H9 (cell line): ENCODE measurements at regions not wholly inside any gene's neighbourhood (a gene's known extent, or its start where the extent isn't known, plus 50 kb on each side); places are given as distances from the start of the nearest gene placed in this dataset.

Experiments used
- DNase-seq: peaks from one replicate; pipeline ENCODE4 v3.0.0-alpha.2; 2017
- H2AFZ ChIP-seq: one replicate; pipeline ENCODE4 v1.6.1; 2013; ENCODE audit warnings: mild to moderate bottlenecking, low read length, control low read depth, moderate library complexity
- H2AK5ac ChIP-seq: 2 replicates; pipeline ENCODE4 v1.6.1; 2013; ENCODE audit warnings: low read length, control low read depth, mixed read lengths; ENCODE audit not compliant: insufficient read length
- H2BK120ac ChIP-seq: one replicate; pipeline ENCODE4 v1.6.1; 2013; ENCODE audit warnings: low read depth, mild to moderate bottlenecking, low read length, control low read depth, inconsistent platforms; ENCODE audit not compliant: poor library complexity, severe bottlenecking
- H2BK12ac ChIP-seq: 2 replicates; pipeline ENCODE4 v1.6.1; 2013; ENCODE audit warnings: low read length, control low read depth, mixed read lengths, low read depth; ENCODE audit not compliant: insufficient read length
- H2BK15ac ChIP-seq: 2 replicates; pipeline ENCODE4 v1.6.1; 2013; ENCODE audit warnings: low read depth, low read length, control low read depth
- H2BK20ac ChIP-seq: one replicate; pipeline ENCODE4 v1.6.1; 2013; ENCODE audit warnings: low read depth, mild to moderate bottlenecking, low read length, control low read depth, inconsistent platforms; ENCODE audit not compliant: poor library complexity, severe bottlenecking
- H2BK5ac ChIP-seq: 2 replicates; pipeline ENCODE4 v1.6.1; 2013; ENCODE audit warnings: low read length, control low read depth, mixed read lengths; ENCODE audit not compliant: insufficient read length
- H3K14ac ChIP-seq: 2 replicates; pipeline ENCODE4 v1.6.1; 2013; ENCODE audit warnings: low read length, control low read depth; ENCODE audit not compliant: insufficient read depth
- H3K18ac ChIP-seq: 2 replicates; pipeline ENCODE4 v1.6.1; 2013; ENCODE audit warnings: low read depth, mild to moderate bottlenecking, mixed read lengths, low read length, control low read depth; ENCODE audit not compliant: insufficient read length
- H3K23ac ChIP-seq: 2 replicates; pipeline ENCODE4 v1.6.1; 2013; ENCODE audit warnings: low read length, control low read depth, mixed read lengths, low read depth; ENCODE audit not compliant: insufficient read length
- H3K23me2 ChIP-seq: 2 replicates; pipeline ENCODE4 v1.6.1; 2013; ENCODE audit warnings: low read depth, mild to moderate bottlenecking, mixed read lengths, low read length, control low read depth; ENCODE audit not compliant: insufficient read length, poor library complexity, severe bottlenecking
- H3K27ac ChIP-seq: 2 replicates; pipeline ENCODE4 v1.5.1; 2013; ENCODE audit warnings: low read length, control low read depth, mixed read lengths, low read depth; ENCODE audit not compliant: insufficient read length
- H3K27me3 ChIP-seq: 2 replicates; pipeline ENCODE4 v1.6.1; 2013; ENCODE audit warnings: low read length, control low read depth, inconsistent platforms; ENCODE audit not compliant: insufficient read depth
- H3K4ac ChIP-seq: 2 replicates; pipeline ENCODE4 v1.6.1; 2013; ENCODE audit warnings: low read depth, mild to moderate bottlenecking, control low read depth, inconsistent platforms, low read length, moderate library complexity
- H3K4me1 ChIP-seq: 2 replicates; pipeline ENCODE4 v1.6.1; 2013; ENCODE audit warnings: low read length, control low read depth, inconsistent platforms; ENCODE audit not compliant: insufficient read depth
- H3K4me2 ChIP-seq: 2 replicates; pipeline ENCODE4 v1.6.1; 2013; ENCODE audit warnings: low read length, control low read depth, mixed read lengths; ENCODE audit not compliant: insufficient read length, insufficient read depth
- H3K56ac ChIP-seq: 2 replicates; pipeline ENCODE4 v1.6.1; 2013; ENCODE audit warnings: low read depth, mild to moderate bottlenecking, mixed read lengths, low read length, control low read depth; ENCODE audit not compliant: insufficient read length
- H3K79me1 ChIP-seq: 2 replicates; pipeline ENCODE4 v1.6.1; 2013; ENCODE audit warnings: low read depth, mild to moderate bottlenecking, moderate library complexity, low read length, control low read depth, inconsistent platforms; ENCODE audit not compliant: insufficient read depth, poor library complexity, severe bottlenecking
- H3K79me2 ChIP-seq: 2 replicates; pipeline ENCODE4 v1.6.1; 2013; ENCODE audit warnings: low read length, control low read depth, inconsistent platforms; ENCODE audit not compliant: insufficient read depth
- H3K9ac ChIP-seq: 2 replicates; pipeline ENCODE4 v1.6.1; 2013; ENCODE audit warnings: low read length, control low read depth, mixed read lengths; ENCODE audit not compliant: insufficient read length; ENCODE audit errors: extremely low read depth
- H3K9me3 ChIP-seq: one replicate; pipeline ENCODE4 v1.6.1; 2013; ENCODE audit warnings: low read depth, low read length, inconsistent platforms; ENCODE audit not compliant: control insufficient read depth
- H3T11ph ChIP-seq: one replicate; pipeline ENCODE4 v1.6.1; 2013; ENCODE audit warnings: mild to moderate bottlenecking, low read length, control low read depth, inconsistent platforms
- H4K20me1 ChIP-seq: one replicate; pipeline ENCODE4 v1.6.1; 2013; ENCODE audit not compliant: control insufficient read depth, insufficient read length, insufficient read depth
- H4K5ac ChIP-seq: 2 replicates; pipeline ENCODE4 v1.6.1; 2013; ENCODE audit warnings: low read depth, mild to moderate bottlenecking, mixed read lengths, low read length, control low read depth; ENCODE audit not compliant: insufficient read length
- H4K8ac ChIP-seq: replicated peaks from 2 replicates; pipeline ENCODE4 v1.6.1; 2013; ENCODE audit warnings: low read length, control low read depth, mixed read lengths, low read depth; ENCODE audit not compliant: insufficient read length
- H4K91ac ChIP-seq: 2 replicates; pipeline ENCODE4 v1.6.1; 2013; ENCODE audit warnings: low read depth, mild to moderate bottlenecking, moderate library complexity, mixed read lengths, low read length, control low read depth; ENCODE audit not compliant: insufficient read length
- H3K27ac Mint-ChIP-seq, 3 experiments: 2 replicates in 2 of 3; 3 replicates in 1 of 3; pipeline ENCODE4 v1.8.0; 2020 to 2021; ENCODE audit warnings: mixed read lengths in 3 of 3, mild to moderate bottlenecking in 1 of 3, moderate library complexity in 1 of 3
- H3K27me3 Mint-ChIP-seq: 2 replicates; pipeline ENCODE4 v1.8.0; 2021; ENCODE audit warnings: low read depth, mild to moderate bottlenecking, moderate library complexity, mixed read lengths
- H3K36me3 Mint-ChIP-seq, 3 experiments: 2 replicates in 2 of 3; 3 replicates in 1 of 3; pipeline ENCODE4 v1.8.0; 2020 to 2021; ENCODE audit warnings: low read depth in 3 of 3, mixed read lengths in 3 of 3; ENCODE audit not compliant: insufficient read depth in 1 of 3
- H3K4me1 Mint-ChIP-seq, 2 experiments: 2 replicates each; pipeline ENCODE4 v1.8.0; 2020; ENCODE audit warnings: mixed read lengths in 2 of 2
- H3K4me3 Mint-ChIP-seq, 2 experiments: 2 replicates in 1 of 2; 3 replicates in 1 of 2; pipeline ENCODE4 v1.8.0; 2020 to 2021; ENCODE audit warnings: mild to moderate bottlenecking in 2 of 2, mixed read lengths in 2 of 2, moderate library complexity in 1 of 2
- H3K9me3 Mint-ChIP-seq, 2 experiments: 2 replicates in 1 of 2; 3 replicates in 1 of 2; pipeline ENCODE4 v1.8.0; 2020; ENCODE audit warnings: mild to moderate bottlenecking in 2 of 2, mixed read lengths in 2 of 2, moderate library complexity in 1 of 2
- WGBS: extraction: QIAGEN DNeasy Blood & Tissue Kit; methylation state at CpG from one replicate; pipeline ENCODE4 v1.1.7; 2013; ENCODE audit warnings: missing lambda C conversion rate, low lambda C conversion rate, mixed read lengths; ENCODE audit not compliant: insufficient read length; ENCODE audit errors: extremely low coverage; 5-methylcytosine and 5-hydroxymethylcytosine counted together
- TF ChIP-seq, protein P1 (sequence below): fragments of 200-600 bp; sonication (generic); conservative IDR thresholded peaks from 3 replicates; pipeline ENCODE4 v1.8.0; 2021; ENCODE audit warnings: antibody characterized with exemption, mild to moderate bottlenecking

DNA sequence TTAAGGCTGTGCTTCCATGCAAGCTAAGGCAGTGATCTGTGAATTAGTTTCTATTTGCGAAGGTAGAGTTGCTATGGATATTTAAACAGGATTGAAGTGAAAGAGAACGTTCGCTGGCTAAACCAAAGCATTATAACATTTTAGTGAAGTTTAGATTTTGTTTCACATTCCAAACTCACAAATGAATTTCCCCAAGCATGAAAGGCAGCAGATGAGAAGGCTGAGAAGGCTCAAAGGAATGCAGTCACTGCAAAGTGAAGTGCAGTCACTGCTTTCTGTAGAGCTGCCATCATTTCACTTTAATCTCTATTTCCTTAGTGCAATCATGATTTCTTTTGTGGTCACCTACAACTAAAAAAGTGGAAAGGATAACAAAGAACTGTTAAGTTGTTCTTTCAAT lies 334.7 kb upstream of the NR3C2 start:
- DNase-seq = no peak

More for the DNA sequence above, 334.7 kb upstream of the NR3C2 start:
- Mint-ChIP-seq H3K4me3 (no peak overlapping the region), H3K9me3 (no peaks in the 10 kb centered on the region), H3K4me1 (peaks cover 3 to 12% of the 10 kb centered on the region in 2 experiments), H3K27ac (no peak overlapping the region), H3K27me3 (no peaks in the 10 kb centered on the region), H3K36me3 (no peaks in the 10 kb centered on the region)
- Histone ChIP-seq H3K4ac (no peak overlapping the region), H3K4me2 (no peak overlapping the region), H3K23ac (no peak overlapping the region), H3K56ac (no peak overlapping the region), H3T11ph (no peak overlapping the region), H2BK120ac (no peak overlapping the region), H4K8ac (no peak overlapping the region), H3K27me3 (no peaks in the 10 kb centered on the region), H3K18ac (no peak overlapping the region), H2AFZ (no peak overlapping the region), H2BK12ac (no peak overlapping the region), H3K79me2 (no peaks in the 10 kb centered on the region), H2AK5ac (no peak overlapping the region), H2BK5ac (no peak overlapping the region), H2BK15ac (no peak overlapping the region), H3K79me1 (no peaks in the 10 kb centered on the region), H3K9me3 (no peaks in the 10 kb centered on the region), H2BK20ac (no peak overlapping the region), H3K27ac (no peak overlapping the region), H3K14ac (no peak overlapping the region), H4K20me1 (no peaks in the 10 kb centered on the region), H3K4me1 (peaks cover 2% of the 10 kb centered on the region; the same call in 1 of the 2 replicates), H4K91ac (no peak overlapping the region), H3K9ac (no peak overlapping the region), H4K5ac (no peak overlapping the region), H3K23me2 (no peaks in the 10 kb centered on the region)
- no CpG with 5 or more reads among the region's 3 CpGs for WGBS
- TF ChIP-seq, protein P1, sequence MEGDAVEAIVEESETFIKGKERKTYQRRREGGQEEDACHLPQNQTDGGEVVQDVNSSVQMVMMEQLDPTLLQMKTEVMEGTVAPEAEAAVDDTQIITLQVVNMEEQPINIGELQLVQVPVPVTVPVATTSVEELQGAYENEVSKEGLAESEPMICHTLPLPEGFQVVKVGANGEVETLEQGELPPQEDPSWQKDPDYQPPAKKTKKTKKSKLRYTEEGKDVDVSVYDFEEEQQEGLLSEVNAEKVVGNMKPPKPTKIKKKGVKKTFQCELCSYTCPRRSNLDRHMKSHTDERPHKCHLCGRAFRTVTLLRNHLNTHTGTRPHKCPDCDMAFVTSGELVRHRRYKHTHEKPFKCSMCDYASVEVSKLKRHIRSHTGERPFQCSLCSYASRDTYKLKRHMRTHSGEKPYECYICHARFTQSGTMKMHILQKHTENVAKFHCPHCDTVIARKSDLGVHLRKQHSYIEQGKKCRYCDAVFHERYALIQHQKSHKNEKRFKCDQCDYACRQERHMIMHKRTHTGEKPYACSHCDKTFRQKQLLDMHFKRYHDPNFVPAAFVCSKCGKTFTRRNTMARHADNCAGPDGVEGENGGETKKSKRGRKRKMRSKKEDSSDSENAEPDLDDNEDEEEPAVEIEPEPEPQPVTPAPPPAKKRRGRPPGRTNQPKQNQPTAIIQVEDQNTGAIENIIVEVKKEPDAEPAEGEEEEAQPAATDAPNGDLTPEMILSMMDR = no peak
